HG03139 (cell line): ENCODE measurements at regions not wholly inside any gene's neighbourhood (a gene's known extent, or its start where the extent isn't known, plus 50 kb on each side); places are given as distances from the start of the nearest gene placed in this dataset.

ENCODE experiments used
- ATAC-seq: cut with Tn5 transposase; IDR thresholded peaks from one replicate; pipeline ENCODE4 v1.9.1; 2021; ENCODE audit not compliant: unreplicated experiment

DNA sequence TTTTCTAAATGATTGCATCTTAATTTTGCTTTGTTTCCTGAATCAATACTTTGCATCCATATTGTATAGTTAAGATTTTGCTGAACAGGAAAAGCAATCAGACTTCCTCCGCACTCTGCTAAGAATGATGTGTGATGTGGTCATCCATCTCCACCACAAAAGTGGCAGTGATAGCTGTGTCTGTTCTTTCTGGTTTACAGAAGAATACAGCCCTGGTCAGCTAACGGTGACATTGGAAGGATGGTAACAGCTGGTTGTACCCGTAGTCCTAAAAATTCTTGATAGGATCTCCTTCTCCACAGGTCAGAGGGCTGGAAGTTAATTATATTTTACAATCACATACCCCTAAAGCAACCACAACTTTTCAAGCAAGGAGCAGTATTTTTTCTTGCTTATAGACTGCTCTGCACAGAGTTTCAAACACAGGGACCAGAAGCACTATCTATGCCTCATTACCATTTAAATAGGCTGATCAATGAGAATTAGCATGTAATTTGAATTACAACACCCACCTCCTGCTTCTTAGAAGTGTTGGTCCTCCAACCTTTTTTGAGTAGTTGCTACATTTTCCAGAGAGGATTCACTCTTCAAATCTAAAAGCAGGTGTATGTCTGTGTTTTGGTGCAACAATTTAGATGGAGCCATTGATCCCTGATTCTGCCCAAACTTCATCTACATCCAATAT is 1191.9 kb upstream of the NUDT12 start:
- no peak for ATAC-seq

DNA sequence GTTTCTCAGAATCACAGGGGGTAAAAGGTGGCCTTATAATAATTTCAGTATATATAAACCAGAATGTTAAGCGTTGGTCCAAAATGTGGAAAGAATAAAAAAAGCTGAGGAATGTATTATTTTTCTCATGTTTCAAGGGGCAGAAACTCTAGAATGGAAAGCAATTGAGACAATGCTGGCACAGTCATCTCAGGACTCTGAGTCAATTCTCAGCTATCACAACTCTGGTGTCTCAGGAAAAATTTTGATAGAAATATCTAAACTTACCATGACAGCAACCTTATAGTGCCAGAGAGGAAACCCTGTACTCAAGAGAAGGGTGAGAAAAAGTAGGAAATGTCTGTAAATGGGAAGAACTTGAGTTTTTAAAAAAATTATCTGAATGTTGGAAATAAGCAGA is 1189.4 kb upstream of the NUDT12 start:
- no peak for ATAC-seq

DNA sequence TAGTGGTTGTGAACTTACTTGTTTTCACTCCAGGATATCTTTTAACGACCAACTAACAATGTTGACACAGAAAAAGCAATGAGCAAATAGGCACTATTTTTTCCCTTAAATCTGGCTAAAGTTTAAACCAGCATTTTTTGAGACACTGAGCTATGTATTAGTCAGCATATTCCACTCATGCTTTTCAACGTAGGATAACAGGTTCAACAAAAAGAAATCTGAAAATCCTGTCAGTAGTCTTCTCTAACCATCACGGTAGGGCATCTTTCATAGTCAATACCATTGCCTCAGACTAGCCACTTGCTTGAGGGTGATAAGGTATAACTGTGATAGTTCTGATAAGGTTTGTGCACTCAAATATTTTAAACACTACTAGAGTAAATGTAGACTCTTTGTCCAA is 1177.3 kb upstream of the NUDT12 start:
- ATAC-seq = no peak

DNA sequence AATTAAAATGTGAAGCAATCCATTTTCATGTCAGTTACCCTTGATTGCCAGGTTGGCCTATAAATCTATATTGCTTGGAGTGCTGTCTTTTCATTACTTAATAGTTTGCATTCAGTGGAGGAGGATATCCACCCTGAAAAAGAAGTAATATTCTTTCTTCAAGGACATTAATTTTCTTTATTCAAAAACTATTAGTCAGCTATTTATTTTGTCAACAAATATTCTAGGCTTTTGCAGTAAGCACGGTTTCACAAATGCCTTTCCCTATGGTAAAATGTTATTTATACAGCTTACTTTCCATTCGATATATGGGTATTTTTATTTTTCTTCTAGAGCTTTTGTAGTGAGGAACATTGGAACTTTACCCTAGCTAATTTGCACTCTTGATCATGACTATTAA is 1176.9 kb upstream of the NUDT12 start:
- ATAC-seq = no peak

DNA sequence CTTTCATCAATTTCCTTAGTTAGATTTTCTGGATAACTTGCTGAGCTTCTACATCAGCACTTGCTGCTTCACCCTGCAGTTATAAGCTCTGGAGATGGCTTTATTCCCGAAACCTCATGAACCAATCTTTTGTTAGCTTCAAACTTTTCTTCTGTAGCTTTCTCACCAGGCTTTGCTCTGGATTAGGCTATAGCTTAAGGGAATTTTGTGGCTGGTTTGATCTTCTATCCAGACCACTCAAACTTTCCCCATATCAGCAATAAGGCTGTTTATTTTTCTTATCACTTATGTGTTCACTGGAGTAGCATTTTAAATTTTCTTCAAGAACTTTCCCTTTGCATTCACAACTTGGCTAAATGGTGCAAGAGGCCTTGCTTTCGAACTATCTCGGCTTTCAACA is 1173.5 kb upstream of the NUDT12 start:
- no peak for ATAC-seq

DNA sequence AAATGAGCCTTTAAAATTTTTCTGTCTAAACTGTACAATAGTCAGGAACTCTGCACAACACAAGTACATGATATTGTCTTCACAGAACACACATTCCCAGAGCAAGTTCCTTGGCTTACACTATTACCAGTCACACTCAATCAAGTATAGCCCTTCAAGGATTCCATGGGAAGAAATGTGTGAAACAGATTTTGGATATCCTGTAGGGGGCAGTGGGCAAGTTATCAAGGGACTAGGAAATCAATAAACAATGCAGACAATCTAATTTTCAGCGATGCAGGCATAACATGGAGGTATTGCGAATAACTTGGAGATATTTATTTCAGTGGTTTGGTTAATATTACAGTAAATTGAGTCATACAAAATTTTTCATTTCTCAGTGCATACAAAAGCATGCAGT is 1171.5 kb upstream of the NUDT12 start:
- ATAC-seq = no peak

DNA sequence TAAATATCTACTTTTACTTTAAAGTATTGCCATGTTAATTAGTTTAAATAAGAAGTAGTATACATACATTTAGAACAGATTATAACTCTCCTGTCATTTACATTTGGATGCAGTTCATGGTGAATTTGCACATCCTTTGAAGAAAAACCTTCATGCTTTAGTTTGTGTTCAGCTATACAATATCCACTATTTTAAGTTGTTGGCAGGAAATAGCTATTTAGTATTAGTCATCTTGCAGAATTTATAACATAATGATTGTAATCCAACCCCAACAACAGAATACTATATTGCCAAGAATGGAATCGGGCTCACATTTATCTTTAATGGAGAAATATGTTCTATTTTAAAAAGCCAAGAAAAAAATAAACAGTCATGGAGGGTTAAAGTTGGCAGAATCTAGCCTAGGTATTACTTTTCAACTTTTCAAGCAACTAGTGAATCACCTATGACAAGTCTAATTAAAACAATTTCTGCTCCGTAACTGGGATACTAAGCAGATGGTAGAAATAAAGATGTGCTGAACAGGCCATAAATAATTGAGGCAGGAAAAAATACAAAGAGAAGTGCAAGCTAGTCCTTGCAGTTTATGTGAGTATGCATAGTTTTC is 1170.6 kb upstream of the NUDT12 start:
- ATAC-seq = no peak

DNA sequence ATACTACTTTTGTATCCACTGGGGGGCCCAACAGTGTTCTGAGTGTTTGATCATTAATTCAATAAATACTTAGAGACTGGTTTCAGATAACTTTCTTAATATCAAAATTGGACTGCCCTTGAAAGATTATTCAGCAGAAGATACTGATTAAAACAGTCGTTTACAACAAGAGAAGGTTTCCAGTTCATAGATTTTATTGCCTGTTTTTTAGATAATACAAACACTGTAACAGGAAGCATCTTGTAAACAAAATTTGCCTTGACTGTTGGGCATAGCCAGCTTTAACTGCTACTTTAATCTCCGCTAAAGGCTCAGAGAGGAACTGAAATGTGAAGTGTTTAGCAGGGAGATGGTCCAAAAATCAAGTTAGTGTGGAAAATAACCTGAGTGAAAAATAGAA is 1168.7 kb upstream of the NUDT12 start:
- ATAC-seq = no peak

DNA sequence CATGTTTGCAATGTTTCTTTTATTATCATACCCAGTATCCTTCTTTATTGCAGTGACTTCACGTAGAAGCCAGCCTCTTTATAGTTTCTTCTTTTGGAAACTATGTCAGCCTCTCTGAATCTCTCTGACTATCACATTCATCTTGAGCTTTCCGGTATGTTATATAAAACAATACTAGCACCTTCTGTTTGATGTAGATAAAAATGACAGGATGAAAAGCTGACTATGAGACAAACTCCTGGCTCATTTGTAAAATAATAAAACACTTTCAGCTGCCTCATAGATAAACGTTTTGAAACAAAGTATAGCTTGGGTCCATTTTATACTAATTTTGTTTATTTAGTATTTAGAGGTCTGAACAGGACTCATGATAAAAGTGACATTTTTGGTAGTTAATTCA is 1145.4 kb upstream of the NUDT12 start:
- ATAC-seq = no peak

DNA sequence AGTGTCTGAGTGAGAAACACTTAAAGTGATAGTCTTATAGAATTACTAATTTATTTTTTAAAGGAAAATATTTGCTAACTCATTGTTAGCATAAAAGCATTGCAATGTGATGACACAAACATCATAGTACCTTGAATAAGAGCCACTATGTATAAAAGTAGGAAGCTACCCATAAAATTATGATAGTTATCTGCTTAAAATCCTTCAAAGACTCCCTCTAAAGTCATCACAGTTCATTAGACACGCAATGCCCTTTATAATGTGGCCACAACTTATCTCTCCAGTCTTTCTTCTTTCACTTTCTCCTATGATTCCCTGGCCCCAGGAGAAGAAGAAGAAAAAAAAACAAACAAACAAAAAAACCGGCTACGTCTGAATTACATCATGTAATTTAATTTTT is 1144.0 kb upstream of the NUDT12 start:
- ATAC-seq = no peak

DNA sequence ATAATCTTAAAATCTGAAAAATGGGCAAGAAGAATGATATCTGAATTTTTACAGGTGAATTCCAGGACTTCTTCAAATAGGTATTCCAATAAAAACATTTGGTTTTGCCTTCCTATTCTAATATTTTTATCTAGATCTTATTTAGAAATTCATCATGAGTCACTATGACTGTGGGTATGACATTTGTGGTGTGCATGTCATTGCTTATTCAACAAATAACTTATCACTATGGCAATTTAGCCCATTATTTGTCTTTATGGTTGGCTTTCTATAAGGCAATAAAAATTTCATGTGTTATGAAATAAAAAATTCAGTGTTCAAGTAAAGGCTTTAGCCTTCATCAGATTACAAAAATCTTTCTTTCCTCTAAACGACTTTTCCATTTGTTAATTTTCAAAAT is 1139.6 kb upstream of the NUDT12 start:
- ATAC-seq = no peak

DNA sequence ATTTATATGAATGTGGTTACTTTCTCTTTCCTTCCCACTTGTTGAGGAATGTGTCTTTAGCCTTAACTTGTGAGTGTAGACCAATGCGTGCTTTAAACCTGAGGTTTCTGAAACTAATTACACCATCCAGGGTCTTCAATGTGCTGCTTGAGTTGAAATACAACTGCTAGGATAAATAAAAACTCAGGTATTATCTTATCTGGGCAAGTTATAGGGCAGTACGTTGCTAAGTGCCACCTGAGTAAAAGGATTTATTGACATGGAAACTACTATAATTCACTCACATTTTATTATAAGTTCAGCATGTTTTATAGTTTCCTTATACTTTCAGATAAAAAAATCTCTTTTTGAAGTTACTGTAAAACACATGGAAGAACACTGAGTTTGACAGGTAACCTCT is 1136.8 kb upstream of the NUDT12 start:
- no peak for ATAC-seq

DNA sequence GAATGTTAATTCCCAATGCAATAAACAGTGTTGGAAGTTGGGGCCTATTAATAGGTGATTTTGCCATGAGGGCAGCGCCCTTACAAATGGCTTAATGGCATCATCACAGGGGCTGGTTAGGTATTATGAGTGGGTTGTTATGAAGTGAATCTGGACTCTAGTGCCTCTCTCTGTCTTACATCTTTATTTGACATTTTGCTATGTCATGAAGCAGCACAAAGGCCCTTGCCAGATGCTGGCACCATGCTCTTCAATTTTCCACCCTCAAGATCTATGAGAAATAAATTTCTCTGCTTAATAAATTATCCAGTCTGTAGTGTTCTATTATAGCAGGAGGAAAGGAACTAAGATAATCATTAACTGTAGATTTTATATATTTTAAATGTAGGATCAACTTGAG is 1098.7 kb upstream of the NUDT12 start:
- no peak for ATAC-seq

DNA sequence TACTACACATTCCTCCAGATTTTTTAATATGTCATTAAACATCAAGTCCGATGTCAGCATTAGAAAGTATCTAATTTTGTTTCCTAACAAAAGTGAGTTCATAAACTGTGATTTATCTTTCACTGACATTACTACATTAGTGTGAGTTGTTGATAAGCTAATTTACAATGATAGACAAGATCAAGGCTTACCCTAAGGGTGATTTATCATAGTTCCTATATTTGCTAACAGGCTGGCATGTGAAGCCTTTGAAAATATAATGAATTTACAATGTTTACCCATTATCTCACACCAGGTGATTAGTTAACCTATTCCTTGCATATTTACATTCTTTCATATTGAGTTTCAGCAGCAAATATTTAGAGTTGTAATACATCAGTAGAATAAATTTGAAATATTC is 1096.9 kb upstream of the NUDT12 start:
- no peak for ATAC-seq

DNA sequence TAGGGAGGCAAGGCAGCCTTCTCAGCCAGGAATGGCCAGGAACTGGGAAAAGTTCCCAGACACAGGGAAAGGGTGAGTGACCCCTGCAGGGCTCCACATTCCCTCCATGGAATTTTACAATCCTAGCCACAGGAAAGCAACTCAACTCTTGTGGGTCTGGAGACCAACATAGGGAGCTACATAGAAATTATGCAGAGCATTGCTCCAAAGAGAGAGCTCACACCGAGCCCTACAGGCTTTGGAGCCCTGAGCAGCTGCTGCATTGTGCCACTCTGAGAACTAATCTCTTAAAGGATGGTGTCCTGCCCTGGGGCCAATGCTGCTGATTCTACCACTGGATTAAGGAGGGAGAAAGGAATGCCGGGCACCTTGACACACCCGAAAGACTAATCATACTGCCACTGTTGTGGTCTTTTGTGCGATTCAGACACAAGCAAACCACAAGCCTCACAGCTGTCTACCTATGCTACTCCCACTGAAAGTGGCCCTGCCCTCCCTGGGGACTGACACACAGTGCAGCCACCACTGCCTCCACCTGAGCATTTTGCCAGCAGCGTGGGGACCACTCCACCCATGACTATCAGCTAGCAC is 1089.8 kb upstream of the NUDT12 start:
- no peak for ATAC-seq

DNA sequence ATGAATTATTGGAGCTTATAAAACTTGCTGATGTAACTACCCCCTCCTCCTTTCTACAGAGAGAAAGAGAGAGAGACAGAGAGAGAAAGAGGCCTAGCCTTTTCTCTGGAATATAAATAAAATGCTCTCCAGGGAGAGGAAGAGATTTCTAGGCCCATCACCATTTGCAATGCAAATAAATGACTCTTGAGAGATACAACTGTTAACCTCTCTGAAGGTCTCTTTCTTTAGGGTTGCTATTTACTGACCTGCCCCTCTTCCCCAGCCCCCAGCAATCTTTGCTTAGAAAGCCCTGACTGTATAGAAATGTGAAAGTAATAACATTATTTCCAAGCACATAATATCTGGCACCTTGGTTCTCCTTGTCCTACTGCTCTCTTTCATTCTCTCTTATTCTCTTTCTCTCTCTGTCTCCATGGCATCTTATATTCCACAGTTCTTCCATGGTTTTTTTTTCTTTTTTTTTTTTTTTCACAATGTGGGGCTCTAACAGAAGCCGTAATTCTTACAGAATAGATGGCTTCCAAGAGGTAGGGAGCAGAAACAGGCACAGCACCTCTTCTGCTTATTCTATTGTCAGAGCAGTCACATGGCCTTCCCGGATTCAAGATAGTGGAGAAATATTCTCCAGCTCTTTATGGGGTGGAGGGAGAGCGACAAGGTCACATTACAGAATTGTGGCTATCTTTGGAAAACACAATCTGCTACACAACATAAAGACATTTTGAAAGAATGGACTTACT is 1087.9 kb upstream of the NUDT12 start:
- no peak for ATAC-seq

DNA sequence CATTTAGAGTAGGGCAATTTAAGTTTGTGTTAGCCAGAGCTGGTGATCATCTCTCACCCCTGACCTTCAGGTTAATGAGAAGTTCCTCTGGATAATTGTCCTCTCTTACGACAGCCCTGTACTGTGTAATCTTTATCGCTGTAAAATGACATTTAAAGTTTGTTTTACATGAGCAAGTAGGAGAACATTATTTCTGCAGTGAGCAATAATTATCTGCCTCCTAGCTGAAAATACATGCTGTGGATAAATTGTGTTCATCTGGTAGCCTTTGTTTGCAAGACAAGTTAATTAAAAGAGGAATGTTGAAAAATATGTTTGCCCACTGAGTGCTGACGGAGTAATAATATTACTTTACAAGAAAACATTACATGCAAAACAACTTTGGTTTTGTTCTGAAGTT is 1083.8 kb upstream of the NUDT12 start:
- no peak for ATAC-seq

DNA sequence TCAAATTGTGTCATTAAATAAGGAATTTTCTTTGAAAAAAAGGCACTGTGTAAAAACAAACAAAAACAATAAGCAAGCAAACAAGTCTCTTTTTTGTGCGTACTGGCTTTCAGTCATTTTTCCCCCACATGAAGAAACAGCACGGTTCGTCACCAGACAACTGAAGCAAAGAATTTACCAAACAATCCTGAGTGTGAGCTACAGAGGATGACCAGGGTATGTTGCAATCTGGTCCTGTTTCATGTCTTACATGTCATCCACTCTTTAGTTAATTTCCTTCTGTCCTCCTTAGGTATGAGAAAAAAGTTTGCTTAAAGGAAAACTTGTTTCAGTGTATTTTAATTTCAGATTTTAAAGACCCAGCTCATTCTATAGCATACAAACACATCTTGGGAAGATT is 1080.7 kb upstream of the NUDT12 start:
- no peak for ATAC-seq

DNA sequence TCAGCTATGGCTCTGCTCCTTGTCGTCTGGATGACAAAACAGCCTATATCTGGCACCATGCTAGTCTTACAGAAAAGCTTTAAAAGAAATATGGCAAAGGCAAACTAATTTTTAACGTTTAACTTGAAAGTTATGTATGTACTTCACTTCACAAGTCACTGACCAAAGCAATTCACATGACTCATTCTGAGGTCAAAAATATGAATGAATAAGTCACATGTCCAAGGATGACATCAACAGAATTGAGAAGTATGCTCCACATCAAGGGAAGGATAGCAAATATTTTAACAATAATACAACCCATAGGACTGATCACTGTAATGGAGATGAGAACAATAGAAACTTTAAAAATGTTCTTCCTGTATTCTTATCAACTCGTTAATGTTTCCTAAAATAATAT is 1072.6 kb upstream of the NUDT12 start:
- ATAC-seq = no peak

DNA sequence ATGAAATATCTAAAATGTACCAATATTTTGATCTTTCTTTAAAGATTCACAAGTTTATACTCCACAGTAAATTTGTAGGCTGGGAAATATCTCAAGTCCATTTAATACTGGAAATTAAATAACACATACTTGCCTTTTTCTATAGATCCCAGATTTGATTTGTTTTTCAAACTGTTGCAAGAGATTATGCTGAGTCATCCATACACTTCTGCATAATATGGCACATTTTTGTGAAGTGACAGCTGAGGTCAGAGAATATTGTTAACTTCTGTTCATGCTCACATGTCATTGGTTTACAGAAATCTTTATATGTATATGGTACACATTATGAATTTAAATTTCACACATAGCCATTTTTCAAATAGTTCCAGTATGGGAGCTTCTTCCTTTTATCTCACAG is 1066.3 kb upstream of the NUDT12 start:
- no peak for ATAC-seq

DNA sequence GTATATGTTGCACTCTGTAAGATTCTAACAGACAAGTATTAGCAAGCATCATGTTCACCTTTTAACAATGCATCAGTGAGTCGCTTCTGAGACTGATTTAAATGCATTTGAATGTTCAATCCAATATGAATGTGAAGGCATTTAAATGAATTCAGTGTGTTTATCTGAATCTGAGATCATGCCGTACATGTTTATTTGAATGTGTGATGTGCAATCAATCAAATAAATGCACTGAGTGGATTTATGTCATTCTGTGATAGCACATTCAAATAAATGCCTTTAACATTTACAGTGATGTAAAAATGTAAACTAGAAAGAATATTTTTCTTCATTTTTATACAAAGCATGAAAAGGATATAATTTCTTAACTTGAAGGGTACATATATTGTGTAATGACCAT is 1063.5 kb upstream of the NUDT12 start:
- no peak for ATAC-seq

DNA sequence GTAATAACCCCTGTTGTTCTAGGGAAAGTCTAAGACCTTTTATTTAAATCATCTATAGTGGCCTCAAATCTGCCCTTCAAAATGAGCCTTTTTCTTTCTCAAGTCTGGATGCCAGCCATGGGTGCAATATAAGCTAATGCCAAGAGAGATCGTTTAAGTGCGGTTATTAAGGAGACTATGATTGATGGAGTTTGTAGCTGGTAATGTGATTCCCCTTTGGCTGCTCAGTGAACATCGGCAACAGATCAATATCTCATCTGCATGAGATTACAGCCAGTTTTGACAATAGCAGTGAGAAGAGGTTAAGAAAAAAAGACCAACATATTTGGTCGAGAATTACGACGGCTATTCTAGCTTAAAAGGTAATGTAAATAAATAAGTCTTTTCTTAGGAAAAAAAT is 1049.4 kb upstream of the NUDT12 start:
- ATAC-seq = no peak
